Type B pancreatic cell (in vitro differentiated cells): ENCODE measurements at regions not wholly inside any gene's neighbourhood (a gene's known extent, or its start where the extent isn't known, plus 50 kb on each side); places are given as distances from the start of the nearest gene placed in this dataset.

ENCODE experiments used
- DNase-seq: peaks from one replicate; pipeline ENCODE4 v3.0.0; 2021; ENCODE audit warnings: mixed read lengths; ENCODE audit not compliant: unreplicated experiment; ENCODE audit errors: extremely low spot score
- H3K27ac Mint-ChIP-seq: 2 replicates; pipeline ENCODE4 v1.8.0; 2021; ENCODE audit warnings: mild to moderate bottlenecking, mixed read lengths
- H3K27me3 Mint-ChIP-seq: 2 replicates; pipeline ENCODE4 v1.8.0; 2021; ENCODE audit warnings: mixed read lengths
- H3K36me3 Mint-ChIP-seq: 2 replicates; pipeline ENCODE4 v1.8.0; 2021; ENCODE audit warnings: mixed read lengths
- H3K4me1 Mint-ChIP-seq: one replicate; pipeline ENCODE4 v1.8.0; 2021; ENCODE audit warnings: mixed read lengths; ENCODE audit not compliant: unreplicated experiment
- H3K4me3 Mint-ChIP-seq: 2 replicates; pipeline ENCODE4 v1.8.0; 2021; ENCODE audit warnings: mild to moderate bottlenecking, mixed read lengths
- H3K9me3 Mint-ChIP-seq: 2 replicates; pipeline ENCODE4 v1.8.0; 2021; ENCODE audit warnings: mixed read lengths
- CTCF ChIP-seq: fragments of 200-600 bp; sonication (generic); conservative IDR thresholded peaks from 2 replicates; pipeline ENCODE4 v1.5.0; 2021; ENCODE audit warnings: antibody characterized with exemption, mild to moderate bottlenecking

- peaks cover 19% of the 10 kb centered on the region for H3K27me3 Mint-ChIP-seq
- no peak for TF ChIP-seq CTCF
- H3K27ac Mint-ChIP-seq = no peak overlapping the region
- H3K4me1 Mint-ChIP-seq = peaks cover 21% of the 10 kb centered on the region
- no peak for DNase-seq
- no peaks in the 10 kb centered on the region for H3K36me3 Mint-ChIP-seq
- no peak overlapping the region for H3K4me3 Mint-ChIP-seq
- H3K9me3 Mint-ChIP-seq = peaks cover 5% of the 10 kb centered on the region
Observed at GRCh38 chr19:29271911-29272310, 59.0 kb upstream of the UQCRFS1 start.

- H3K27ac Mint-ChIP-seq = no peak overlapping the region
- peaks cover 16% of the 10 kb centered on the region for H3K4me1 Mint-ChIP-seq
- DNase-seq = peak; percentile 27
- no peaks in the 10 kb centered on the region for H3K36me3 Mint-ChIP-seq
- no peak overlapping the region for H3K4me3 Mint-ChIP-seq
- H3K9me3 Mint-ChIP-seq = peaks cover 5% of the 10 kb centered on the region
- no peak for TF ChIP-seq CTCF
- peaks cover 21% of the 10 kb centered on the region for H3K27me3 Mint-ChIP-seq
Observed at GRCh38 chr19:29273000-29273640, 60.2 kb upstream of the UQCRFS1 start.

- Mint-ChIP-seq H3K27ac (no peak overlapping the region), H3K36me3 (no peaks in the 10 kb centered on the region), H3K27me3 (peaks cover 24% of the 10 kb centered on the region), H3K4me1 (peaks cover 5% of the 10 kb centered on the region), H3K9me3 (peaks cover 5% of the 10 kb centered on the region), H3K4me3 (no peak overlapping the region)
- no peak for TF ChIP-seq CTCF
- DNase-seq = no peak
Observed at GRCh38 chr19:29275266-29275665, 62.3 kb upstream of the UQCRFS1 start.

GRCh38 chr19:29277102-29277501 lies 64.2 kb upstream of the UQCRFS1 start:
- H3K36me3 Mint-ChIP-seq = no peaks in the 10 kb centered on the region
- peaks cover 5% of the 10 kb centered on the region for H3K4me1 Mint-ChIP-seq

GRCh38 chr19:29278716-29279115 lies 65.8 kb upstream of the UQCRFS1 start:
- H3K4me1 Mint-ChIP-seq = no peaks in the 10 kb centered on the region
- H3K36me3 Mint-ChIP-seq = no peaks in the 10 kb centered on the region
- DNase-seq = no peak
- H3K27ac Mint-ChIP-seq = no peak overlapping the region
- no peak for TF ChIP-seq CTCF
- no peak overlapping the region for H3K4me3 Mint-ChIP-seq
- H3K27me3 Mint-ChIP-seq = peaks cover 46% of the 10 kb centered on the region
- H3K9me3 Mint-ChIP-seq = no peaks in the 10 kb centered on the region

More at GRCh38 chr19:29277102-29277501, 64.2 kb upstream of the UQCRFS1 start:
- Mint-ChIP-seq H3K4me3 (no peak overlapping the region), H3K27me3 (peaks cover 34% of the 10 kb centered on the region), H3K9me3 (peaks cover 5% of the 10 kb centered on the region), H3K27ac (no peak overlapping the region)
- no peak for TF ChIP-seq CTCF
- no peak for DNase-seq
